HG03108 (cell line): ENCODE measurements at regions not wholly inside any gene's neighbourhood (a gene's known extent, or its start where the extent isn't known, plus 50 kb on each side); places are given as distances from the start of the nearest gene placed in this dataset.

ENCODE experiments used
- ATAC-seq: cut with Tn5 transposase; IDR thresholded peaks from one replicate; pipeline ENCODE4 v1.9.1; 2021; ENCODE audit warnings: moderate library complexity; ENCODE audit not compliant: unreplicated experiment

GRCh38 chr13:73860501-73860900 is 273.7 kb downstream of the KLF12 start:
- no peak for ATAC-seq

- ATAC-seq, result no peak
Measured at GRCh38 chr13:73859841-73860240, 274.4 kb downstream of the KLF12 start.

GRCh38 chr13:73857106-73857505 is 277.1 kb downstream of the KLF12 start:
- ATAC-seq, result no peak

- ATAC-seq, result no peak
Measured at GRCh38 chr13:73851104-73851503, 283.1 kb downstream of the KLF12 start.

- ATAC-seq, result no peak
Measured at GRCh38 chr13:73850104-73850873, 283.9 kb downstream of the KLF12 start.

- no peak for ATAC-seq
Measured at GRCh38 chr13:73849292-73849691, 284.9 kb downstream of the KLF12 start.

- no peak for ATAC-seq
Measured at GRCh38 chr13:73844986-73845385, 289.2 kb downstream of the KLF12 start.

GRCh38 chr13:73842626-73843025 is 291.6 kb downstream of the KLF12 start:
- ATAC-seq, result no peak

GRCh38 chr13:73842184-73842583 is 292.0 kb downstream of the KLF12 start:
- no peak for ATAC-seq

- ATAC-seq, result no peak
Measured at GRCh38 chr13:73837147-73837546, 297.1 kb downstream of the KLF12 start.

GRCh38 chr13:73835138-73835721 is 299.0 kb downstream of the KLF12 start:
- no peak for ATAC-seq

GRCh38 chr13:73833325-73834070 is 300.7 kb downstream of the KLF12 start:
- ATAC-seq, result no peak

- ATAC-seq, result no peak
Measured at GRCh38 chr13:73832825-73833224, 301.4 kb downstream of the KLF12 start.

GRCh38 chr13:73832128-73832588 is 302.0 kb downstream of the KLF12 start:
- ATAC-seq, result no peak

- ATAC-seq, result no peak
Measured at GRCh38 chr13:73829416-73829815, 304.8 kb downstream of the KLF12 start.

- no peak for ATAC-seq
Measured at GRCh38 chr13:73828811-73829210, 305.4 kb downstream of the KLF12 start.

GRCh38 chr13:73827434-73827833 is 306.8 kb downstream of the KLF12 start:
- ATAC-seq, result no peak

- ATAC-seq, result no peak
Measured at GRCh38 chr13:73825143-73825542, 309.1 kb downstream of the KLF12 start.

GRCh38 chr13:73822668-73823592 is 311.3 kb downstream of the KLF12 start:
- no peak for ATAC-seq

GRCh38 chr13:73820688-73821087 is 313.5 kb downstream of the KLF12 start:
- no peak for ATAC-seq

GRCh38 chr13:73820285-73820684 is 313.9 kb downstream of the KLF12 start:
- no peak for ATAC-seq
